ENCODE measurements at regions not wholly inside any gene's neighbourhood (a gene's known extent, or its start where the extent isn't known, plus 50 kb on each side); places are given as distances from the start of the nearest gene placed in this dataset.

DNA sequence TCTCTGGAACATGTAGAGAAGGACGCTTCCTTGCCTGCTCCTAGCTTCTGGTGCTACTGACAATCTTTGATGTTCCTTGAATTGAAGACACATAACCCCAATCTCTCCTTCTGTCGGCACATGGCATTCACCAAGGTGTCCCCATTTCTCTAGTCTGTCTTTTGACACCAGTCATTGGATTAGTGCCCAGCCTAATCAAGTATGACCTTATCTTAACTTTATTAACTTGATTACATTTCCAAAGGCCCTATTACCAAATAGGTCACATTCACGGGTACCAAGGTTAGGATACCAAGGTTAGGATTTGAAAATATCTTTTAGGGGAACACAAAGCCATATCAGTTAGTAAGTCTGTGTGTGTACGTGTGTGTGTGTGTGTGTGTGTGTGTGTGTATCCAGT lies 377.9 kb downstream of the CMPK2 start:
- TF ChIP-seq, protein P1, sequence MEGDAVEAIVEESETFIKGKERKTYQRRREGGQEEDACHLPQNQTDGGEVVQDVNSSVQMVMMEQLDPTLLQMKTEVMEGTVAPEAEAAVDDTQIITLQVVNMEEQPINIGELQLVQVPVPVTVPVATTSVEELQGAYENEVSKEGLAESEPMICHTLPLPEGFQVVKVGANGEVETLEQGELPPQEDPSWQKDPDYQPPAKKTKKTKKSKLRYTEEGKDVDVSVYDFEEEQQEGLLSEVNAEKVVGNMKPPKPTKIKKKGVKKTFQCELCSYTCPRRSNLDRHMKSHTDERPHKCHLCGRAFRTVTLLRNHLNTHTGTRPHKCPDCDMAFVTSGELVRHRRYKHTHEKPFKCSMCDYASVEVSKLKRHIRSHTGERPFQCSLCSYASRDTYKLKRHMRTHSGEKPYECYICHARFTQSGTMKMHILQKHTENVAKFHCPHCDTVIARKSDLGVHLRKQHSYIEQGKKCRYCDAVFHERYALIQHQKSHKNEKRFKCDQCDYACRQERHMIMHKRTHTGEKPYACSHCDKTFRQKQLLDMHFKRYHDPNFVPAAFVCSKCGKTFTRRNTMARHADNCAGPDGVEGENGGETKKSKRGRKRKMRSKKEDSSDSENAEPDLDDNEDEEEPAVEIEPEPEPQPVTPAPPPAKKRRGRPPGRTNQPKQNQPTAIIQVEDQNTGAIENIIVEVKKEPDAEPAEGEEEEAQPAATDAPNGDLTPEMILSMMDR (IDR thresholded peaks at IDR 0.05), result no peak
- TF ChIP-seq POLR2AphosphoS5 (IDR thresholded peaks at IDR 0.05) (no peak), POLR2A (IDR thresholded peaks at IDR 0.05) (no peak), EP300 (IDR thresholded peaks at IDR 0.05) (no peak)
